Hematopoietic multipotent progenitor cell treated with erythropoietin and hydrocortisone succinate and interleukin-3 and kit ligand, for 6 days (in vitro differentiated cells): ENCODE measurements at regions not wholly inside any gene's neighbourhood (a gene's known extent, or its start where the extent isn't known, plus 50 kb on each side); places are given as distances from the start of the nearest gene placed in this dataset.
A peak's percentile ranks its signal among the peaks of the same experiment; 100 is the strongest.

Experiments
- DNase-seq: peaks from one replicate; pipeline ENCODE4 v3.0.0-alpha.2; 2015

DNA sequence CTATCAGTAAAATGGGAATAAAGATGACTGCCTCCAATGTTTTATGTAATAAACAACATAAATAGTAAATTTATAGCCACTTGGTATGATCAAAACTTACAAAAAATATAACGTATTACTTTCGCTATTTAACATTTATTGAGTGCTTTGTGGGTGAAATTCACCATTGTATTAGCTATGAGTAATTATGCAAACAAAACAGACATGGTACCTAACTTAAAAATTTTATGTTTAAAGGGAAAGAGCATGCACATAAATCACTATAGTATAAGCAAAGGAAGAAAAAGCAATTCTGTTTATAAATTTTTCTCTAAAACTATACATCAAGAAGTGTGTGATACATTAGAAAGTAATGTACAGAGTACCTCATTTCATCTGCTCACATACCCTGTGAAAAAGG is 1046.2 kb downstream of the NCAM2 start:
- DNase-seq, result no peak

DNA sequence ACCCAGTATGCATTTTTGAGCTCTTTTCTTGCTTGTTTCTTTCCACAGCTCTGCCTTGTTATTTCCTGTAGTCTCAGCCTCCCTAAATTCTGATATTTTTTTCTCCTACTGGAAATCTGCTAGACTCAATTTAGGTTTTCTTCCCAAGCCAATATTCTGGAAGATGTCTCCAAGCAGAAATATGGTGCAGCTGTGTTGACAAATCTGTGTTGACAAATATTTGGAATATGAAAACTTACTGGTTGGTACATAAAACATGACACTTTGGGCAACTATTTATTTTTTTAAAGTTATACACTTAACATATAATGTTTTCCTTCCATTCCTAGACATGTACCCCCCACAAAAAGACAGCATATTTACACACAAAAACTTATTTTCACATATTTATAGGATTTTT is 1048.4 kb downstream of the NCAM2 start:
- no peak for DNase-seq

DNA sequence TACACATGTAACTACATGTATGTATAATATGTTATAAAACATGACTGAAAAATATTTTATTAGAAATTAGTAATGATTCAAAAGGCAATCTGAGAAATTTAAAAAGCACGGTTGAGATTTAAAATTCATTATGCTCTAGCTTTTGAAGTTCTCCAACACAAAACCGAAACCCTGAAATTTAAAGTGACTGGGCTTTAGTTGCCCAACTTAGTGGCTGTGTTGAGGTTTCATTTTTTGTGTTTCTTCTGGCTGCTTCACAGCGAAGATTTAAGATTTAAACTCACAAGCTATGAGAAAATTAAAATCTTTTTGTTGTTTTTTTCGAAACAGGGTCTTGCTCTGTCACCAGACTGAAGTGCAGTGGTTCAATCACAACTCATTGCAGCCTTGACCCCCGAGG is 1058.7 kb downstream of the NCAM2 start:
- no peak for DNase-seq

DNA sequence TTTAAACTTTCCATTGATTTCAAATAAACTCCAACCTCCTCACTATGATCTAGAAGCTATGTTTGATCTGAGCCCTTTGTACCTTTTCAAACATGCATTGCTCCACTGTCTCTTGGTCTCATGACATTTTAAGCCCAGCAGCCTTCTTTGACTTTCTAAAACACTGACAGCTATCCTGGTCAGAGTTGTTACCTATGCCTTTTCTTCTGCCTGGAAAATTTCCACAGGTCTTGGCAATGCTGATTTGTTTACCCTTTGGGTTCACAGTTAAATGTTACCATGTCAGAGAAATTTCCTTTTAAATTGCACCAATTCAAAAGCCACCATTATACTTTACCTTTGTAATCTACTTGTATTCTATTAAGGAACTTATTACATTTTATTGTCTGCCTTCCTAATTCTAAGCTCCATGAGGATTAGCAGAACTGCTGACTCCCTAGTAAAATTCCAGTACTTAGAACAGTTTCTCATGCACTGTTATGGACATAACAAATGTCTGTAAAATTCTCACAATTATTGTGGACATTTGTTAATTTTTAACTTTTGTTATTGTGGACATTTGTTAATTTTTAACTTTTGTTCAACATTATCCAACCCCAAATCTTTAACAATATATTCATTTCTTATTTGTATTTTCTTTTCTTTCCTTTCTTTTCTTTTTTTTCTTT is 1064.4 kb downstream of the NCAM2 start:
- no peak for DNase-seq

DNA sequence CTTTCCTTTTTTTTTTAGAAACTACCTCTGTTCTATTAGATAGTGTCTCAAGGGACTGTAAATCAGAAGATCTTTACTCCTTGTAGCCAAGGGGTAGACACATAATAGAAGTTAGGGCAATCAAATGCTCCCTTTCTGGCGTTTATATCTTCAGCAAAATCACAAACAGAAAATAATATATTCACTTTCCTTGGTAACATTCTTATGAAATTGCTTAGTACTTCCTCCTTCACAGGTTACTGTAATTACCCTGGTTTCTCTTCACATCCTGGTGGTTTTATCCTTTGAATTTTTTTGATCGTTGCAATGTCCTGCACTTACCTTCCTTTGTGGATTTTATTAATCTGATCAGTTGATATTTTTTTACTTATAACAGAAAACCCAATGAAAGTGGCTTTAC is 1064.9 kb downstream of the NCAM2 start:
- no peak for DNase-seq

DNA sequence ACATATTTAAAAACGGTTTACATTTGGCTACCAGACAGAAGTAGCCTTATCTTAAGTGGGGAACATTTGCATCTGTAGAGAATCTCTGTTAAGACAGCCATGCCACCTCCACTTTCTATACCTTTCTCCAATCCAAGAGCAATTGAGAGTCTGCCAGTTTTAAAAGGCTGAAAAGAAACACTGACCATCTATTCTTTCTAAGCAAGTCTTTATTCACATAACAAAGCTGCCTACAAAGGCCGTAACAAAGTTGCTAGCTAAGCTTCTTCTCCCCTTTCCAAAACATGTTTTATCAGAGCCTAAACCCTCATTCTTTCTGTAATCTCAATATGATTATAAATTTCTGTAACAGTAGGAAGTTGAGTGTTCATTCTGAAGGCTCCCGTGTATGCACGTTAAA is 1078.3 kb downstream of the NCAM2 start:
- DNase-seq, result no peak

DNA sequence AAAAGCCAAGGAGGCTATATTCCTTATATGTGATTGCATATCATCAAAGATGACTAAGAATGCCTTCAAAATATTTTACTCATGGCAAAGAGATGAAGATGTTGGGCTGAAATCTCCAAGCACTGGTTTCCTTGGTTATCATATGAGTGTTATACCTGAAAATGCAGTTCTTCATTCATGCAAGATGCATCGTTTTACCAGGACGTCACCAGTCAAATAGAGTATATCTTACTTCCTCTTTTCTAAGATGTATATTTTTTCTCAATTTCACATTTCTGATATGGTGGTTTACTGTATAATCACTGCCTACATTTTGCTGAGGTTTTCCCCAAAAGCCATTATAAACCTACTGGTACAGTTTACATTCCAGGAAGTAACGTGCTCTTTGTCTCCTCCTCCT is 1085.7 kb downstream of the NCAM2 start:
- no peak for DNase-seq

DNA sequence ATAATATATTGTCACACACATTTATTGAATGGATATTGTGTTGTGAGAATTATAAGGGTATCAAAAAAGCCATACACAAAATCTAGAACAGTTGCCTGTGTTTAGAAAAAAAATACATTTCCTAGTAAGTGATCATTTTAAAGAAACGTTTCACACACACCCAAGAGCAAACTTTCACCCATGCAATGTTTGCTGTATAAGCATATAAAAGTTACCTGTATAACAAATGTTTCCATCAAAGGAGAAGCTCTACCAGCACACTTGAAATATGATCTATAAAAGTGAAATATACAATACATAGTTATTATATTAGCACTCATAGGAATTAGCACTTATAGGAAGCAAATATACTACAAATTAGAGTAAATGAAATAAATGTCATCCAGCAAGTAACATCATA is 1098.1 kb downstream of the NCAM2 start:
- DNase-seq, result no peak

DNA sequence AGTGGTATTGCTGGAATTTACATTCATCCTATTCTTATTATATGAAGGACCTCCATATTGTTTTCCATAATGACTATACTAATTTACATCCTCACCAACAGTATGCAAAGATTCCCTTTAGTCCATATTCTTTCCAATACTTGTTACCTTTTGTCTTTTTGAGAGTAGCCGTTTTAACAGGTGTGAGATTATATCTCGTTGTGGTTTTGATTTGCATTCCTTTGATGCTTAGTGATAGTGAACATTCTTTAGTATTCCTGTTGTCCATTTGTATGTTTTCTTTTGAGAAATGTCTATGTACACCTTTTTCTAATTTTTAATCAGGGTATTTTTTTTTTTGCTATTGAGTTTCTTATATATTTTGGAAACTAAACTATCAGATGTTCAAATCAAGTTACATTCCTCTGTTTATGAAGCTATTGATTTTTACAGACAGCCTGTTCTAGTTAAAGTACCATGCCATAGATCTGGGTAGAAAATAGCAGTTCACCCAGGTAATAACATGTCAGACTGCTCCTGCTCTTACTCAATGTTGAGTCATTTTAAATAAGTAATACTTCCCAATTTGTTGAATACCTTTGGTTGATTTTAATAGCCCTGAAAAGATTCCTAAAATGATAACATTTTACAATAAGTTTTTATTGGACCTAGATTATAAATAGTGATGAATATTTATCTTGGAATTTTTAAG is 1108.7 kb downstream of the NCAM2 start:
- DNase-seq, result no peak

DNA sequence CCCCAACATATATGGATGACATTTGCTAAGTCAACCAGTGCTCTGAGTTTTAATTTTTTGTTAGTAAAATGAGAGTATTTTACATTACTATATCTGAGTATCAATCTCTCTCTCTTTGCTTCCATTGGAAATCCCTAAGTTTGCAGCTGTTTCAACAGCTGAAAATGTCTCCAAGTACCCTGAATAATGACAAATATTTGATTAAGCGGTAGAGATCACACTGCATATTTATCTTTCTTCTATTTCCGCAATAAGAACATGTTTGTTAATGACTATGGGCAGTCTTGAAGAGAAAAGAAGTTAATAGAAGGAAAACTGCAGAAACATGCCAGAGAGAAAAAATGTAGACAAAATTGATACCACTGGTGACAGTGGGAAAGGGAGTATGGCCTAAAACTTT is 1117.5 kb downstream of the NCAM2 start:
- DNase-seq, result no peak

DNA sequence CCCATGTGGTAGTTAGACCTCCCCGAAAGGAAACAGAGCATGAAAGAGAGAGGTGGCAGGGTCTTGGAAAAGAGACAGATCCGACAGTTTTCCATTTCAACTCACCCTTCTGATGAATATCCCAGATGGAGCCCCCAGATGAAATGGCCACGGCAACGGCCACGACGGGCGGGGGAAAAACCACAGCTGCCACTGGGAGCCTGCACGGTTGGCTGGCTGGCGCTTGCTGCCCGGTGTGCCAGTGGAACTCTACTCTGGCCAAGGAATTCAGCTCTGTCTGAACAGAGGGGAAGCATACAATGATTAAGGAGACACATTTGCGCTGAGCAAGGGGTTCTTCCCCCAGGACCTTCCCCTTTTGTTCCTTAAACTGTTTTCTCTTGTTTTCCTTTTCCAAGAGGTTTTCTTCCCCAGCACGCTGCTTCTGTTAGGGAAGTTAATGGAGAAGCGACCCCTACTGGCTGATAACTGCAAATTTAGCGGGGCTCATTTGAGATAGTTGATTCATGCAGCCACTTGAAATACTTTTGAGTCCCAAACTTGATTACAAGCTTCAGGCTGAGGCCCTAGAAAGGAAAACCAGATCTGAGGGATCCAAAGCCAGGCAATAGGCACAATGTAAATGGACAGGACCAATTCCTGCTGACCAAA is 1122.5 kb downstream of the NCAM2 start:
- DNase-seq, result peak; percentile 8

DNA sequence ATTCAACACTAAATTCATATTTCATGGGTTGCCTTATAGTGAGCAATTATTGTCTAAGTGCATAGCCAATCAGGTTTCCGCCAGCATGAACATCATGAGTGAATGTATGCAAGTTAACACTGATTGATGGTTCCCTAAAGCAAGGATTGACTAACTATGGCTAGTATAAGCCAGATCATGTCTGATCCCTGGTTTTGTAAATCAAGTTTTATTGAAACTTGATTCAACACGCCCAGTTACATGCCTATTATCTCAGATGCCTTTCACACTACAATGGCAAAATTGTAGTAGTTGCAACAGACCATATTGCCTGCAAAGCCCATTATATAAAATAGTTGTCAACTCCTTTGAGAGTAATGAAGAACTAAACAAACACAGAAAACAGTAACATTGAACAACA is 1127.4 kb downstream of the NCAM2 start:
- no peak for DNase-seq

DNA sequence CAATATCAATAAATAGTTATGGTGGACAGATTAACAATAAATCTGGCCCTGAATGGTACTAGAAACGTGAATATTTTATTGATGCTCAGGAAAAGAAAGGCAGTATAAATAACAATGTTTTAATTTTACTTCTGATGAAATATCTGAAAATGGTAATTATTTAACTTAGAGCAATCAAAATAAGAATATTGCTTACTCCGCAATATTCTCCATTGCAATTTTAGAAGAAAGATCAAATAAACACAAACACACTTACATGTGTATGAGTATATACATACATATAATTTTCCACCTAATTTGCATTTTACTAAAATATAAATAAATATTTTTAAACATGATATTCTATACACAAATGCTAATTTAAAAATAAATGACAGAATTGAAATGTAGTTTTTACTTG is 1130.5 kb downstream of the NCAM2 start:
- no peak for DNase-seq

DNA sequence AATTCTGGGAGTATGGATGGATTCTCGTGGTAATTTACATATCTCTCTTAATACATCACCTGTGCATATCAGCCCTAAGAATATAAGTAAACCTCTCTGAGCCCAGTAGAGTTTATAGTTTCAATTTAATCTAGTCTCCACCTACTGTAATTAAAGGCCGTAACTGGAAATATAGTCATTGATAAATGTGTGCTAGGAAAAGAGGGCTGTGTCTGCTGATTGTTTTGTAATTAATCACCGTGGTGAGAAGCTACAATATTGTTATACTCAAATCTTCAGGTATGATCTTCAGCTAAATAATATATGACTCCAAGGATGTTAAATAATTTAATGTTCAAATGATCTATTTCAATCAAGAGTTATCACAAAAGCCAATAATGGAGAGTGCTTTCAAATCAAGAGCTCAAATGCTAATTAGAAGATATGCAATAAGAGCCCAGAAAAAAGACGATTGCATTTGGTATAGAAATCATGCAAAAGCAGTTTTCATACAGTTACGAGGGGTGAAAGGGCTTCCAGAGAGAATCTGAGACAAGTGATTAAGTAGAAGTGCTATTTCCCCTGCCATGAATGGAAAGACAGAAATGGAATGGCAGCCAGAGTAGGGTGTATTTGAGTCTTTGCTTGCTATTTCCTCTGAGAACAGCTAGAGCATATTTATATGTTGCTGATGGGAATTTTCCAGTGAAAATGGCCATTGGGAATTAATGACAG is 1134.3 kb downstream of the NCAM2 start:
- DNase-seq, result no peak

DNA sequence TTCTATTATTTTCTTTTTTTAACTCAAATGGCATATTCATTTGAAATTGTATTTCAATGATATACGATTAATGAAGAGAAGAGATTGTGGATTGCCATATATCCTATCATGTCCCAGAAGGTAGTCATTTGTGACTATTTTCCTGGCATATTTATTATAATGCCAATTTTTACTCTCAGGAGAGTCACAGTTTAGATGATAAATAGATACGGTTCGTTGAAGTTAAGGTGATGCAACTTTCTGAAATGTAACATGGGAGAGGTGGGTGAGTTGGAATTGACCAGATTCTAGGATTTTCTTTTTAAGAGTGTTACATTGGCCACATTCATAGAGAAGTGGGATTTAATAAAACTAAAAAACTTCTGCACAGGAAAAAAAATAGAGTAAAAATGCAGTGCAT is 1138.5 kb downstream of the NCAM2 start:
- no peak for DNase-seq

DNA sequence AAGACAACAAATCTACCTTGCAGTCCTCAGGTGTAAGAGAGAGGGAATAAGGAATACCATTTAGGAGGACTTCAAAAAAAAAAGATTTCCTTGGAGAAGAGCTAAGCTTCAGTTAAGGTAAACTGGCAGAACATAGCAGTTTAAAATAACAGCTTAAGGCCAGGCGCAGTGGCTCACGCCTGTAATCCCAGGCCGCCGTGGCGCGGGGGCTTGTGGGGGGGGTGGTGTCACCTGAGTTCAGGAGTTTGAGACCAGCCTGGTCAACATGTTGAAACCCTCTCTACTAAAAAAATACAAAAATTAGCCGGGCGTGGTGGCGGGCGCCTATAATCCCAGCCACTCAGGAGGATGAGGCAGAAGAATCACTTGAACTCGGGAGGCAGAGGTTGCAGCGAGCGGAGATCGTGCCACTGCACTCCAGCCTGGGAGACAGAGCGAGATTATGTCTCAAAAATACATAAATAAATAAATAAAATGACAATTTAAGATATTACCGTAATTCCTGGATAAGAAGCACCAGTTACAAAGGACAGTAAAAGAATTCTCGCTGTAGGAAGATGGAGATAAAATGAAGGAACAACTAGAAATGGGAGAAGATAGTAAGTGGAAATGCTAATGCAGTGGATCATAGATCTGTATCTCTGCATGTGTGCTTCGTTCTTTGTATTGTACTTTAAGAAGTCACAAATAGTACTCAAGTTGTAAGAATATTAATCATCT is 1140.2 kb downstream of the NCAM2 start:
- DNase-seq, result no peak

DNA sequence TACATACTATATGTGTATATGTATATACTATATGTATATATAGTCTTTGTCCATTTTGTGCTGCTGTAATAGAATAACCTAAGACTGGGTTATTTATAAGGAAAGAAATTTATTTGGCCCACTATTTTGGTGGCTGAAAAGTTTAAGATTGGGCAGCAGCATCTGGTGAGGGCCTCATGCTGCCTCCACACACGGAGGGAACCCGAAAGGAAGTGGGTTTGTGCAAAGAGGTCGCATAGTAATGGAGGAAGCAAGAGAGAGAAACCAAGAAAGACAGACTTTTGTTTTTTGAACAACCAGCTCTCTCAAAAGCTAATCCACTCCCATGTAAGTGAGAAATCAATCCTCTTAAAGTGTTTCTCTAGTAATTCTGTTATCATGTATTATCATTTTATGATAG is 1147.3 kb downstream of the NCAM2 start:
- DNase-seq, result no peak

DNA sequence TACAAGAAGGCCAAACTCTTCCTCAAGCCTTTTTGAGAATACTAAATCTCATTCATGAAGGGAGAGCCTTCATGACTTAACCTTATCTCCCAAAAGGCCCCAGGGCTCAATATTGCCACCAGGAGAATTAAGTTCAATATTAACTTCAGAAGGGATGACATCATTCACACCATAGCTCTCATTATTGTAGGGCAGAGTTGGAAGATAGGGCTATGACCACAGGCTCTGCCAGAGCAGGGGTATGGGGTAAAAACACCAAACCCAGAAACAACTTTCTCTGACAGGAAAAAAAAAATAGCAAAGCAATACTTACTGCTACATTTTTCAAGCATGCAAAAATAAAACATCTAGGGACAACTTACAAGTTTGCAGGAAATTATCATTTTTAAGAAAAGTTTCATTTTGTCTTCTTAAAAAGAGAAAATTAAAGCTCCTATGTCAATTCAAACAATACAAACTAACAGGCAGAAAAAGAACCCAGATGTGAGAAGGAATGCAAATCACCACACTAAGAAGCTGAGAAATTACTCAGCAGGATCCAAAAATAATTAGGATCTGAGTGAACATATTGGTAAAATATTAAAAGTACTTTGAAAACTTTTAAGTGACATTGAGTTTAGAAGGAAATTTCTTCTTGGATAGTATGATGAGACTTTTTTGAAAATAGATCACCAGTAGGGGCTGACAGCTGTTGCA is 1156.5 kb downstream of the NCAM2 start:
- no peak for DNase-seq

DNA sequence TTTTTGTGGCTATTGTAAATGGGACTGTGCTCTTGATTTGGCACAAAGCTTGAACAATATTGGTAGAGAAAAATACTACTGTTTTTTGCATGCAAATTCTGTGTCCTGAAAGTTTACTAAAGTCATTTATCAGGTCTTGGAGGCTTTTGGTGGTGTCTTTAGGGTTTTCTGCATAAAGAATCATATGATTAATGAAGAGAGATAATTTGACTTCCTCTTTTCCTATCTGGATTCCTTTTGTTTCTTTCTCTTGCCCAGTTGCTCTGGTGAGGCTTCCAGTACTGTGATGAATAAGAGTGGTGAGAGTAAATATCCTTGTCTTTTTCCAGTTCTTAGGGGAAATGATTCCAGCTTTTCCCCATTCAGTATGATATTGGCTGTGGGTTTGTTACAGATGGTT is 1166.7 kb downstream of the NCAM2 start:
- DNase-seq, result no peak

DNA sequence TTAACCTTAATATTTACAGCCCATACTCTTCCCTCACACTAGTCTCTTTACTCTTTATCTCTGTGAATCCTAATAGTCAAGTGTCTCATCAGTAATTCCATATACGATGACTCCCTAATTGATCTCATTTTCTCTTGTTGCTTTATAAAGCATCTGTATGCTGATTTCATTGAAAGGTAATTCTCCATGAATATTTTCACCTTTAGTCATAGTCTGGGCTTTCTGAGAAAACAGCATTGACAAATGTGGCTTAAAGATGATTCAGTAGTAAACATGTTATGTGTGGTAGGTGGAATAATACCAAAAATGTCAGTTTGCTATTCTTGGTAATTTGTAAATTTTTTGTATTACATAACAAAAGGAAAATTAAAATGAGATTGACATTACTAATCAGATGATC is 1176.5 kb downstream of the NCAM2 start:
- no peak for DNase-seq

DNA sequence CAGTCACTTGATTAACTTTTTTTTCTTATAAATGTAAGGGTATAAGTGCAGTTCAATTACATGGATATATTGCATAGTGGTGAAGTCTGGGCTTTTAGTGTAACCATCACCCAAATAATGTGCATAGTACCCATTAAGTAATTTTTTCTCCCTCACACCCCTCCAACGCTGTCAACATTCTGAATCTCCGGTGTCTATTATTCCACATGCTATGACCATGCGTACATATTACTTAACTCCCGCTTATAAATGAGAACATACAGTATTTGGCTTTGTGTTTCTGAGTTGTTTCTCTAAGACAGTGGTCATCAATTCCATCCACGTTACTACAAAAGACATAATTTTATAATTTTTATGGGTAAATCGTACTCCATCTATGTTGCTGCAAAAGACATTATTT is 1191.1 kb downstream of the NCAM2 start:
- no peak for DNase-seq

DNA sequence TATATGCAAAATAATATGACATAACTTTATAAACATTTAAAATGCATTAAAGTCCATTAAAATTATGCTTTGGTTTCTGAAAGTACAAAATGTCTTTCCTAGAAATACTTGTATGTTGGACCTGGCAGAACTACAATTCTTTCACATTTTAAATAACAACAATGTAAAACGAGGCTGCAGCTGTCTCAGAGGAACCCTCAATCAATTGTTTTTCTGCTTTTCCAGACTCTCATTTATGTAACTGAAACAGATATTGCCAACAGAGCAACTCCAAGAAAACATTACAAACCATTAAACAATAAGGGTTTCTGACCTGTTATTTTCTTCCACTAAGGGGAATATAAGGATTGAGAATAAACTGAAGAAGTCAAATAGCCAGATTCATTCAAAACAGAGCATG is 1193.4 kb downstream of the NCAM2 start:
- no peak for DNase-seq

DNA sequence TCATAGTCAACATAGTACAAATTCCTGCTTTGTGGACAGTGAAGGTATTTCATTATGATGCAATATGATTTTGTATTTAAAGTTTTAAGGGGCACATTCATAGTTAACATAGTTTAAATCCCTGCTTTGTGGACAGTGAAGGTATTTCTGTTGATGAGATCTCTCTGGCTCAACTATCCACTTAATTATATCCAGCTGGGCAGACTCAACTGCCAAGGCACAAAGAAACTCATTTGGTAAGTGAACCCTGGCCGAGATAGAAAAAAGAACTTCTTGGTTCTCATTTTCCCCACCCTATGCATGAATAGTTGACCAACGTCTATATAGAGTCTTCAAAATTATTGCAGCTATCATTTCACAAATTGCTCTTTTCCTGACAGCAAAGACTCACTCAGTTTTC is 1194.6 kb downstream of the NCAM2 start:
- DNase-seq, result no peak
